Testis (tissue), 2 donors: ENCODE measurements at regions not wholly inside any gene's neighbourhood (a gene's known extent, or its start where the extent isn't known, plus 50 kb on each side); places are given as distances from the start of the nearest gene placed in this dataset.

ENCODE experiments used
- POLR2A ChIP-seq: fragments of 450-650 bp; IDR thresholded peaks from one replicate; pipeline ENCODE4 v1.6.1; 2017; ENCODE audit warnings: antibody characterized with exemption, mild to moderate bottlenecking, moderate library complexity
- TF ChIP-seq, protein P1 (sequence below), 3 experiments: fragments of 450-650 bp in 2 of 3; fragments of 200-600 bp in 1 of 3; sonication (generic) in 1 of 3; IDR thresholded peaks; one replicate each; pipeline ENCODE4 v1.5.1; 2016 to 2019; ENCODE audit warnings: antibody characterized with exemption in 3 of 3, mild to moderate bottlenecking in 2 of 3, moderate library complexity in 1 of 3

DNA sequence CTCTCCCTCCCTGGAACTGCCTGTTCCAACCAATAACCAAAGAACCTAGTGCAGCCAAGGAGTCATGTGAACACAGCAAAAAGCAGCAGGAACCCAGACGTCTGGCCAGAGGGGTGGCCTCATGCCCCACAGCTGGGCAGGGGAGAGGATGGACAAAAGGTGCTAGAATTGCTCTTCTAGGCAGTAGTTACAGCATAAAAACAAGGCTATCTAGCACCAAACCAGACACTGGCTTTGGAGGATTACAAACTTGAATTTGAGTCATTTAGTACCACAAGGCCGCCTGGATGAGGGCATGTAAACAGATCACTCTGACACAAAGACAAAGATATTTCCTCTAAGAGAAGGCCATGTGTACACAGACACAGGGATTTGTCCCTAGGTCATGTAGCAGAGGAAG is 423.3 kb upstream of the MAF start:
- TF ChIP-seq, protein P1, sequence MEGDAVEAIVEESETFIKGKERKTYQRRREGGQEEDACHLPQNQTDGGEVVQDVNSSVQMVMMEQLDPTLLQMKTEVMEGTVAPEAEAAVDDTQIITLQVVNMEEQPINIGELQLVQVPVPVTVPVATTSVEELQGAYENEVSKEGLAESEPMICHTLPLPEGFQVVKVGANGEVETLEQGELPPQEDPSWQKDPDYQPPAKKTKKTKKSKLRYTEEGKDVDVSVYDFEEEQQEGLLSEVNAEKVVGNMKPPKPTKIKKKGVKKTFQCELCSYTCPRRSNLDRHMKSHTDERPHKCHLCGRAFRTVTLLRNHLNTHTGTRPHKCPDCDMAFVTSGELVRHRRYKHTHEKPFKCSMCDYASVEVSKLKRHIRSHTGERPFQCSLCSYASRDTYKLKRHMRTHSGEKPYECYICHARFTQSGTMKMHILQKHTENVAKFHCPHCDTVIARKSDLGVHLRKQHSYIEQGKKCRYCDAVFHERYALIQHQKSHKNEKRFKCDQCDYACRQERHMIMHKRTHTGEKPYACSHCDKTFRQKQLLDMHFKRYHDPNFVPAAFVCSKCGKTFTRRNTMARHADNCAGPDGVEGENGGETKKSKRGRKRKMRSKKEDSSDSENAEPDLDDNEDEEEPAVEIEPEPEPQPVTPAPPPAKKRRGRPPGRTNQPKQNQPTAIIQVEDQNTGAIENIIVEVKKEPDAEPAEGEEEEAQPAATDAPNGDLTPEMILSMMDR (IDR thresholded peaks at IDR 0.05) = no peak
- no peak for TF ChIP-seq POLR2A
